ENCODE measurements at regions not wholly inside any gene's neighbourhood (a gene's known extent, or its start where the extent isn't known, plus 50 kb on each side); places are given as distances from the start of the nearest gene placed in this dataset.

DNA sequence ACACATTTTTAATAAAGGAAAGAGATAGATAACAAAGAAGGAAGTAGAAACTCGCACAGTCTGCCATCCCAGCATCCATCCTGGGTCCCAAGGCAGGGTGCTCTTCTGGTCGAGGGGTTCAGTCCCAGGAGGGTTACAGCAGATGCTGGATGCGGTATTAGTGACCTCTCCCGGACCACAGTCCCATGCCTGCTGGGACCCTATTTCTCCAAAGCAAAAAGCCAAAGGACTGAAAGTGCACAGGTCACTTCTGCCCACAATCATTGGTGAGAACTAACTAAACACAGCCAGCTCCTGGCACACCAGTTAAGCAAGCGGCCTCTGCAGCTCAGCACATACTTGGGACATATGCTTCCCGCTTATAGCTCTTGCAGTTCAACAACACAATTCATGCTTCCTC, 96.1 kb upstream of the HABP2 start:
- TF ChIP-seq, protein P1, sequence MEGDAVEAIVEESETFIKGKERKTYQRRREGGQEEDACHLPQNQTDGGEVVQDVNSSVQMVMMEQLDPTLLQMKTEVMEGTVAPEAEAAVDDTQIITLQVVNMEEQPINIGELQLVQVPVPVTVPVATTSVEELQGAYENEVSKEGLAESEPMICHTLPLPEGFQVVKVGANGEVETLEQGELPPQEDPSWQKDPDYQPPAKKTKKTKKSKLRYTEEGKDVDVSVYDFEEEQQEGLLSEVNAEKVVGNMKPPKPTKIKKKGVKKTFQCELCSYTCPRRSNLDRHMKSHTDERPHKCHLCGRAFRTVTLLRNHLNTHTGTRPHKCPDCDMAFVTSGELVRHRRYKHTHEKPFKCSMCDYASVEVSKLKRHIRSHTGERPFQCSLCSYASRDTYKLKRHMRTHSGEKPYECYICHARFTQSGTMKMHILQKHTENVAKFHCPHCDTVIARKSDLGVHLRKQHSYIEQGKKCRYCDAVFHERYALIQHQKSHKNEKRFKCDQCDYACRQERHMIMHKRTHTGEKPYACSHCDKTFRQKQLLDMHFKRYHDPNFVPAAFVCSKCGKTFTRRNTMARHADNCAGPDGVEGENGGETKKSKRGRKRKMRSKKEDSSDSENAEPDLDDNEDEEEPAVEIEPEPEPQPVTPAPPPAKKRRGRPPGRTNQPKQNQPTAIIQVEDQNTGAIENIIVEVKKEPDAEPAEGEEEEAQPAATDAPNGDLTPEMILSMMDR (IDR thresholded peaks at IDR 0.05; ENCODE audit: insufficient read depth, low read depth, low read length, missing control alignments) = no peak
- no peak for DNase-seq (ENCODE audit: low read depth)
- no peak overlapping the region for H3K4me3 ChIP-seq (ENCODE audit: low read depth, low read length)

GRCh38 chr10:113457408-113457807, 95.4 kb upstream of the HABP2 start:
- no peak for DNase-seq (ENCODE audit: low read depth)
- no peak overlapping the region for H3K4me3 ChIP-seq (ENCODE audit: low read depth, low read length)
- TF ChIP-seq, protein P1 (IDR thresholded peaks at IDR 0.05; ENCODE audit: insufficient read depth, low read depth, low read length, missing control alignments) = no peak

- DNase-seq (ENCODE audit: low read depth) = no peak
- TF ChIP-seq, protein P1 (IDR thresholded peaks at IDR 0.05; ENCODE audit: insufficient read depth, low read depth, low read length, missing control alignments) = no peak
- no peak overlapping the region for H3K4me3 ChIP-seq (ENCODE audit: low read depth, low read length)
These were observed 94.4 kb upstream of the HABP2 start for GRCh38 chr10:113458451-113458850.

GRCh38 chr10:113458944-113459343, 93.9 kb upstream of the HABP2 start:
- DNase-seq (ENCODE audit: low read depth) = no peak
- TF ChIP-seq, protein P1 (IDR thresholded peaks at IDR 0.05; ENCODE audit: insufficient read depth, low read depth, low read length, missing control alignments) = no peak
- no peak overlapping the region for H3K4me3 ChIP-seq (ENCODE audit: low read depth, low read length)

- DNase-seq (ENCODE audit: low read depth) = no peak
- TF ChIP-seq, protein P1 (IDR thresholded peaks at IDR 0.05; ENCODE audit: insufficient read depth, low read depth, low read length, missing control alignments) = no peak
These were observed 93.1 kb upstream of the HABP2 start for GRCh38 chr10:113459626-113460280.

DNA sequence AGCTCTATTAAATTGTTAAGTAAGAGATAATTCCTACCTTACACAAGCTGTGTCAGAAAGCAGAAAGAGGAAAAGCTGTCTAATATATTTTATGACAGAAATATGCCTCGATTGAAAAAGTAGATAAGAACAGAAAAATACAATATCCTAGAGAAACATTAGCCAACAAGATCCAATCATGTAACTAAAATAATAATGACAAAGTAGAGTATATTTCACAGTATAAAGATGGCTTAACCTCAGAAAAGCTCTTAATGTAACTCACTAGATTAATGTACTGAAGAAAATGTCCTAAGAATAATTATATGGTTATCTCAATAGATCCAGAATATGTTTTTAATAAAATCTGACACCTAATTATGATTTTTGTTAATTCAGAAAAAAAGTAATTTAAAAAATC, 89.8 kb upstream of the HABP2 start:
- DNase-seq (ENCODE audit: low read depth) = no peak
- no peak overlapping the region for H3K4me3 ChIP-seq (ENCODE audit: low read depth, low read length)
- TF ChIP-seq, protein P1 (IDR thresholded peaks at IDR 0.05; ENCODE audit: insufficient read depth, low read depth, low read length, missing control alignments) = no peak

More at GRCh38 chr10:113459626-113460280, 93.1 kb upstream of the HABP2 start:
- no peak overlapping the region for H3K4me3 ChIP-seq (ENCODE audit: low read depth, low read length)

GRCh38 chr10:113463777-113464176, 89.1 kb upstream of the HABP2 start:
- H3K4me3 ChIP-seq (ENCODE audit: low read depth, low read length) = no peak overlapping the region
- no peak for DNase-seq (ENCODE audit: low read depth)
- TF ChIP-seq, protein P1 (IDR thresholded peaks at IDR 0.05; ENCODE audit: insufficient read depth, low read depth, low read length, missing control alignments) = no peak

All from GM12865 (cell line).